HCT116 (cell line): ENCODE measurements at regions not wholly inside any gene's neighbourhood (a gene's known extent, or its start where the extent isn't known, plus 50 kb on each side); places are given as distances from the start of the nearest gene placed in this dataset.

ENCODE experiments used
- ATAC-seq: fragments of 200-7000 bp; cut with Tn5 transposase; 2 replicates; pipeline ENCODE4 v1.9.1; 2020; ENCODE audit warnings: mild to moderate bottlenecking, moderate library complexity
- BruUV-seq: library from RNA; stranded (reverse); fragments of 400-500 nt; replicated peaks from 2 replicates; lab custom pipeline; 2021; lab: Mats Ljungman, UMichigan
- CTCF ChIA-PET: fragments of 300-600 bp; sonication (Branson Sonifier 250); formaldehyde crosslinking; loops from one replicate; lab custom pipeline; 2021; ENCODE audit warnings: antibody characterized with exemption; lab: Charles Lee
- POLR2A ChIA-PET: fragments of 300-600, 350-600 bp; sonication (Branson Sonifier 250); formaldehyde crosslinking; loops from one replicate; lab custom pipeline; 2021; ENCODE audit warnings: antibody characterized with exemption; lab: Charles Lee
- RAD21 ChIA-PET, 2 experiments: fragments of 300-600 bp; sonication (Branson Sonifier 250); formaldehyde crosslinking; loops; one replicate each; lab custom pipeline; 2023; ENCODE audit warnings: low total read pairs in 2 of 2; ENCODE audit not compliant: uncharacterized antibody in 2 of 2, unreplicated experiment in 2 of 2, low non-redundant PET in 1 of 2; lab: Charles Lee
- DNase-seq: peaks from one replicate; pipeline ENCODE4 v3.0.0-alpha.2; 2010; ENCODE audit warnings: low read depth, low spot score
- H2AFZ ChIP-seq: fragments of 200-600 bp; shearing (Covaris generic), sonication (generic); 2 replicates; pipeline ENCODE4 v1.6.1; 2017; ENCODE audit warnings: low read depth, mixed run types, mixed read lengths, antibody characterized with exemption, low read length; ENCODE audit not compliant: poor library complexity, severe bottlenecking
- H3K27ac ChIP-seq: 2 replicates; pipeline ENCODE4 v1.5.1; 2012; ENCODE audit warnings: low read depth, low read length
- H3K27me3 ChIP-seq: fragments of 200-600 bp; sonication (generic); 2 replicates; pipeline ENCODE4 v1.6.1; 2016; ENCODE audit warnings: mixed run types, low read length, mixed read lengths; ENCODE audit not compliant: insufficient read depth
- H3K36me3 ChIP-seq, 2 experiments: fragments of 200-500 bp in 1 of 2; fragments of 200-600 bp in 1 of 2; sonication (Bioruptor generic) in 1 of 2; sonication (generic) in 1 of 2; 2 replicates each; pipeline versions ENCODE4 v1.5.1 to v1.6.1; 2014 to 2016; ENCODE audit warnings: low read length in 2 of 2, inconsistent platforms in 1 of 2, mixed read lengths in 1 of 2, mixed run types in 1 of 2; ENCODE audit not compliant: insufficient read depth in 2 of 2, control insufficient read depth in 1 of 2
- H3K4me1 ChIP-seq, 2 experiments: fragments of 200-600 bp in 1 of 2; sonication (generic) in 1 of 2; 2 replicates each; pipeline versions ENCODE4 v1.5.1 to v1.6.1; 2012 to 2017; ENCODE audit warnings: low read length in 2 of 2, inconsistent platforms in 1 of 2, mild to moderate bottlenecking in 1 of 2, mixed read lengths in 1 of 2, mixed run types in 1 of 2, moderate library complexity in 1 of 2; ENCODE audit not compliant: insufficient read depth in 2 of 2, control insufficient read depth in 1 of 2
- H3K4me2 ChIP-seq: fragments of 200-600 bp; sonication (generic); 2 replicates; pipeline ENCODE4 v1.6.1; 2017; ENCODE audit warnings: mixed run types, low read length, mixed read lengths
- H3K4me3 ChIP-seq, 2 experiments: fragments of 200-600 bp in 1 of 2; sonication (generic) in 1 of 2; replicated peaks in 1 of 2; 2 replicates each; pipeline ENCODE4 v1.5.1; 2011 to 2016; ENCODE audit warnings: low read length in 2 of 2, control low read depth in 1 of 2, low read depth in 1 of 2, mild to moderate bottlenecking in 1 of 2, mixed read lengths in 1 of 2, mixed run types in 1 of 2
- H3K79me2 ChIP-seq: fragments of 200-600 bp; sonication (generic); 2 replicates; pipeline ENCODE4 v1.6.1; 2017; ENCODE audit warnings: mild to moderate bottlenecking, mixed run types, low read length, moderate library complexity, mixed read lengths; ENCODE audit not compliant: insufficient read depth
- H3K9ac ChIP-seq: fragments of 200-600 bp; sonication (generic); 2 replicates; pipeline ENCODE4 v1.6.1; 2016; ENCODE audit warnings: low read length, mixed read lengths
- H3K9me2 ChIP-seq: fragments of 200-600 bp; sonication (generic), shearing (Covaris generic); 2 replicates; pipeline ENCODE4 v1.6.1; 2017; ENCODE audit warnings: mixed run types, mild to moderate bottlenecking, moderate library complexity; ENCODE audit not compliant: insufficient read depth
- H3K9me3 ChIP-seq, 2 experiments: fragments of 200-500 bp in 1 of 2; fragments of 200-600 bp in 1 of 2; sonication (Bioruptor generic) in 1 of 2; sonication (generic) in 1 of 2; 2 replicates each; pipeline ENCODE4 v1.6.1; 2014 to 2017; ENCODE audit warnings: low read length in 2 of 2, mixed read lengths in 2 of 2, inconsistent platforms in 1 of 2, low read depth in 1 of 2, mild to moderate bottlenecking in 1 of 2, mixed run types in 1 of 2, moderate library complexity in 1 of 2; ENCODE audit not compliant: control insufficient read depth in 1 of 2, insufficient read depth in 1 of 2
- H4K20me1 ChIP-seq: fragments of 200-600 bp; sonication (generic), shearing (Covaris generic); 2 replicates; pipeline ENCODE4 v1.6.1; 2017; ENCODE audit warnings: mixed run types, mild to moderate bottlenecking, moderate library complexity; ENCODE audit not compliant: insufficient read depth
- CEBPB ChIP-seq: IDR thresholded peaks from 2 replicates; pipeline ENCODE4 v1.6.1; 2012; ENCODE audit warnings: low read depth
- EGR1 ChIP-seq: IDR thresholded peaks from 2 replicates; pipeline ENCODE4 v1.6.1; 2012; ENCODE audit warnings: low read depth
- ELF1 ChIP-seq: IDR thresholded peaks from 2 replicates; pipeline ENCODE4 v1.6.1; 2012; ENCODE audit warnings: low read depth, borderline replicate concordance
- EZH2 ChIP-seq: fragments of 200-600 bp; sonication (generic); IDR thresholded peaks from 2 replicates; pipeline ENCODE4 v1.6.1; 2017; ENCODE audit warnings: antibody characterized with exemption, mixed run types
- EZH2phosphoT487 ChIP-seq: fragments of 200-600 bp; IDR thresholded peaks from 2 replicates; pipeline ENCODE4 v1.6.1; 2018; ENCODE audit warnings: antibody characterized with exemption, borderline replicate concordance
- JUND ChIP-seq: IDR thresholded peaks from 2 replicates; pipeline ENCODE4 v1.6.1; 2012
- POLR2AphosphoS5 ChIP-seq: IDR thresholded peaks from 2 replicates; pipeline ENCODE4 v1.6.1; 2011; ENCODE audit warnings: mild to moderate bottlenecking, low read depth, low read length, moderate library complexity
- RAD21 ChIP-seq: IDR thresholded peaks from 2 replicates; pipeline ENCODE4 v1.6.1; 2012; ENCODE audit warnings: low read depth, mild to moderate bottlenecking
- SIN3A ChIP-seq: IDR thresholded peaks from 2 replicates; pipeline ENCODE4 v1.6.1; 2012; ENCODE audit warnings: low read depth
- SRF ChIP-seq: IDR thresholded peaks from 2 replicates; pipeline ENCODE4 v1.6.1; 2012; ENCODE audit warnings: low read depth
- YY1 ChIP-seq: IDR thresholded peaks from 2 replicates; pipeline ENCODE4 v1.6.1; 2011; ENCODE audit warnings: low read length, low read depth, moderate library complexity, mild to moderate bottlenecking; ENCODE audit not compliant: insufficient replicate concordance; ENCODE audit errors: extremely low read depth
- ZFX ChIP-seq: fragments of 450-650 bp; IDR thresholded peaks from 2 replicates; pipeline ENCODE4 v1.6.1; 2017
- intact Hi-C: fragments of 100-400 bp; cut with micrococcal nuclease; formaldehyde crosslinking; loops from 2 replicates; pipeline ENCODE4 v1.10.0; 2022
- TF ChIP-seq, protein P1 (sequence below), 3 experiments: fragments of 200-600 bp in 1 of 3; sonication (generic) in 1 of 3; IDR thresholded peaks in 2 of 3; conservative IDR thresholded peaks in 1 of 3; 2 replicates each; pipeline ENCODE4 v1.5.1; 2012 to 2017; ENCODE audit warnings: low read depth in 2 of 3, low read length in 2 of 3, antibody characterized with exemption in 1 of 3, borderline replicate concordance in 1 of 3, control low read depth in 1 of 3, mild to moderate bottlenecking in 1 of 3, mixed read lengths in 1 of 3, mixed run types in 1 of 3, moderate library complexity in 1 of 3; ENCODE audit not compliant: insufficient read depth in 1 of 3
- TF ChIP-seq, protein P2 (sequence below): IDR thresholded peaks from 2 replicates; pipeline ENCODE4 v1.6.1; 2012; ENCODE audit warnings: low read depth
- TF ChIP-seq, protein P3 (sequence below): IDR thresholded peaks from 2 replicates; pipeline ENCODE4 v1.6.1; 2012

DNA sequence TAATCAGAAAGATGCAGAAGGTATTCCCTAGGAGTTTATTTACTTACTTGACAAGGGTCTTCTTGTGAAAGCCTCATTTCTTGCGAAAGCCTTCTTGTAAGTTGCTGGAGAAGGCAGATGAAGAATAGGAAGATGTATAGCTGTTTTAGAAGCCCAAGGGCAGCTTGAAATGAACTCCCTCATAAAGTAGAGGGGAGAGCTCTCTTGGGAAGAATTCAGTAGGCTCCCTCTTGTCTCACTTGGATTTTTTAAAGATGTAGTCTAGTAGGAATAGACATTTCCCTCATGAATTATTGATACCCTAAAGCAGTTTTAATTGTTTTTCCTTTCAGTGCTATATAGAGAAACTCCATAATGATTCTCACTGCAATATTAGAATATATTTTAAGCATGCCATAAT is 639.2 kb upstream of the CXADR start (continued):
- TF ChIP-seq, protein P1, sequence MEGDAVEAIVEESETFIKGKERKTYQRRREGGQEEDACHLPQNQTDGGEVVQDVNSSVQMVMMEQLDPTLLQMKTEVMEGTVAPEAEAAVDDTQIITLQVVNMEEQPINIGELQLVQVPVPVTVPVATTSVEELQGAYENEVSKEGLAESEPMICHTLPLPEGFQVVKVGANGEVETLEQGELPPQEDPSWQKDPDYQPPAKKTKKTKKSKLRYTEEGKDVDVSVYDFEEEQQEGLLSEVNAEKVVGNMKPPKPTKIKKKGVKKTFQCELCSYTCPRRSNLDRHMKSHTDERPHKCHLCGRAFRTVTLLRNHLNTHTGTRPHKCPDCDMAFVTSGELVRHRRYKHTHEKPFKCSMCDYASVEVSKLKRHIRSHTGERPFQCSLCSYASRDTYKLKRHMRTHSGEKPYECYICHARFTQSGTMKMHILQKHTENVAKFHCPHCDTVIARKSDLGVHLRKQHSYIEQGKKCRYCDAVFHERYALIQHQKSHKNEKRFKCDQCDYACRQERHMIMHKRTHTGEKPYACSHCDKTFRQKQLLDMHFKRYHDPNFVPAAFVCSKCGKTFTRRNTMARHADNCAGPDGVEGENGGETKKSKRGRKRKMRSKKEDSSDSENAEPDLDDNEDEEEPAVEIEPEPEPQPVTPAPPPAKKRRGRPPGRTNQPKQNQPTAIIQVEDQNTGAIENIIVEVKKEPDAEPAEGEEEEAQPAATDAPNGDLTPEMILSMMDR (IDR thresholded peaks at IDR 0.05 in 2 of 3, conservative IDR thresholded peaks at IDR 0.05 in 1 of 3; ENCODE audit: borderline replicate concordance in 1 of 3, insufficient read depth in 1 of 3, low read depth in 2 of 3, low read length in 2 of 3): no peak
- no peak for TF ChIP-seq YY1
- TF ChIP-seq EZH2phosphoT487: no peak
- no peak for TF ChIP-seq EGR1
- no peak for TF ChIP-seq CEBPB
- TF ChIP-seq RAD21: no peak

DNA sequence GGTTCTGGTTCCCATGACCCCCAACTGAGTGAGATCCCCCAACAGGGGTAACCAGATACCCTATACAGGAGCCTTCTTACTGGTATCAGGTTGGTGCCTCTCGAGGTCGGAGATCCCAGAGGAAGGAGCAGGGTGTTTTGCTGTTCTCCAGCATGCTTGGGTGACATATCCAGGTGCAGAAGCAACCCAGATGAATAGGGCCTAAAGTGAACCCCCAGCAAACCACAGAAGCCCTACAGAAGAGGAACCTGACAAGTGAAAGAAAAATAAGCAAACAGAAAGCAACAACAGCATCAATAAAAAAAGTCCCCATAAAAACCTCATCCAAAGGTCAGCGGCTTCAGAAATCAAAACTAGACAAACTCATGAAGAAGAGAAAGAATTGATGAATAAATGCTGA is 633.4 kb upstream of the CXADR start:
- H3K4me3 ChIP-seq: no peak overlapping the region
- ATAC-seq (no peak), DNase-seq (no peak)
- H3K9me2 ChIP-seq: no peaks in the 10 kb centered on the region
- no peak overlapping the region for H3K9ac ChIP-seq
- no peaks in the 10 kb centered on the region for H3K36me3 ChIP-seq
- intact Hi-C loops: no loop called here
- ChIA-PET POLR2A (no interaction called here), CTCF (no interaction called here), RAD21 (no interaction called here)
- no peaks in the 10 kb centered on the region for H3K27me3 ChIP-seq
- H2AFZ ChIP-seq: no peak overlapping the region
- no TSS peak for BruUV-seq
- H3K9me3 ChIP-seq: peaks cover 5 to 28% of the 10 kb centered on the region in 2 experiments; a peak in 2 of 4 replicates
- H3K27ac ChIP-seq: no peak overlapping the region
- H3K4me2 ChIP-seq: no peak overlapping the region
- no peaks in the 10 kb centered on the region for H3K4me1 ChIP-seq
- H4K20me1 ChIP-seq: no peaks in the 10 kb centered on the region
- H3K79me2 ChIP-seq: no peaks in the 10 kb centered on the region
- TF ChIP-seq, protein P2, sequence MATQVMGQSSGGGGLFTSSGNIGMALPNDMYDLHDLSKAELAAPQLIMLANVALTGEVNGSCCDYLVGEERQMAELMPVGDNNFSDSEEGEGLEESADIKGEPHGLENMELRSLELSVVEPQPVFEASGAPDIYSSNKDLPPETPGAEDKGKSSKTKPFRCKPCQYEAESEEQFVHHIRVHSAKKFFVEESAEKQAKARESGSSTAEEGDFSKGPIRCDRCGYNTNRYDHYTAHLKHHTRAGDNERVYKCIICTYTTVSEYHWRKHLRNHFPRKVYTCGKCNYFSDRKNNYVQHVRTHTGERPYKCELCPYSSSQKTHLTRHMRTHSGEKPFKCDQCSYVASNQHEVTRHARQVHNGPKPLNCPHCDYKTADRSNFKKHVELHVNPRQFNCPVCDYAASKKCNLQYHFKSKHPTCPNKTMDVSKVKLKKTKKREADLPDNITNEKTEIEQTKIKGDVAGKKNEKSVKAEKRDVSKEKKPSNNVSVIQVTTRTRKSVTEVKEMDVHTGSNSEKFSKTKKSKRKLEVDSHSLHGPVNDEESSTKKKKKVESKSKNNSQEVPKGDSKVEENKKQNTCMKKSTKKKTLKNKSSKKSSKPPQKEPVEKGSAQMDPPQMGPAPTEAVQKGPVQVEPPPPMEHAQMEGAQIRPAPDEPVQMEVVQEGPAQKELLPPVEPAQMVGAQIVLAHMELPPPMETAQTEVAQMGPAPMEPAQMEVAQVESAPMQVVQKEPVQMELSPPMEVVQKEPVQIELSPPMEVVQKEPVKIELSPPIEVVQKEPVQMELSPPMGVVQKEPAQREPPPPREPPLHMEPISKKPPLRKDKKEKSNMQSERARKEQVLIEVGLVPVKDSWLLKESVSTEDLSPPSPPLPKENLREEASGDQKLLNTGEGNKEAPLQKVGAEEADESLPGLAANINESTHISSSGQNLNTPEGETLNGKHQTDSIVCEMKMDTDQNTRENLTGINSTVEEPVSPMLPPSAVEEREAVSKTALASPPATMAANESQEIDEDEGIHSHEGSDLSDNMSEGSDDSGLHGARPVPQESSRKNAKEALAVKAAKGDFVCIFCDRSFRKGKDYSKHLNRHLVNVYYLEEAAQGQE: no peak
- TF ChIP-seq CEBPB: no peak
- TF ChIP-seq, protein P1 (IDR thresholded peaks at IDR 0.05 in 2 of 3, conservative IDR thresholded peaks at IDR 0.05 in 1 of 3; ENCODE audit: borderline replicate concordance in 1 of 3, insufficient read depth in 1 of 3, low read depth in 2 of 3, low read length in 2 of 3): no peak
- TF ChIP-seq, protein P3, sequence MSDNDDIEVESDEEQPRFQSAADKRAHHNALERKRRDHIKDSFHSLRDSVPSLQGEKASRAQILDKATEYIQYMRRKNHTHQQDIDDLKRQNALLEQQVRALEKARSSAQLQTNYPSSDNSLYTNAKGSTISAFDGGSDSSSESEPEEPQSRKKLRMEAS: no peak
- no peak for TF ChIP-seq ZFX
- TF ChIP-seq EZH2: no peak
- TF ChIP-seq YY1: no peak
- TF ChIP-seq ELF1: no peak
- no peak for TF ChIP-seq RAD21
- no peak for TF ChIP-seq JUND
- TF ChIP-seq SIN3A: no peak
- TF ChIP-seq POLR2AphosphoS5: no peak
- no peak for TF ChIP-seq SRF
